HG03175 (cell line): ENCODE measurements at regions not wholly inside any gene's neighbourhood (a gene's known extent, or its start where the extent isn't known, plus 50 kb on each side); places are given as distances from the start of the nearest gene placed in this dataset.

Source experiments
- ATAC-seq: cut with Tn5 transposase; IDR thresholded peaks from one replicate; pipeline ENCODE4 v1.9.1; 2021; ENCODE audit warnings: mild to moderate bottlenecking, moderate library complexity; ENCODE audit not compliant: unreplicated experiment

GRCh38 chr2:43022896-43023295 is 203.5 kb downstream of the ZFP36L2 start:
- no peak for ATAC-seq

GRCh38 chr2:43021791-43022509 is 204.5 kb downstream of the ZFP36L2 start:
- no peak for ATAC-seq

GRCh38 chr2:43020990-43021669 is 205.3 kb downstream of the ZFP36L2 start:
- no peak for ATAC-seq

- no peak for ATAC-seq
These were observed 206.1 kb downstream of the ZFP36L2 start for GRCh38 chr2:43020296-43020695.

GRCh38 chr2:43019536-43020183 is 206.7 kb downstream of the ZFP36L2 start:
- no peak for ATAC-seq

GRCh38 chr2:43019025-43019367 is 207.4 kb downstream of the ZFP36L2 start:
- no peak for ATAC-seq

- no peak for ATAC-seq
These were observed 208.0 kb downstream of the ZFP36L2 start for GRCh38 chr2:43018179-43019024.

- ATAC-seq: no peak
These were observed 212.5 kb downstream of the ZFP36L2 start for GRCh38 chr2:43013821-43014345.

GRCh38 chr2:43012966-43013365 is 213.4 kb downstream of the ZFP36L2 start:
- no peak for ATAC-seq

- ATAC-seq: no peak
These were observed 215.3 kb downstream of the ZFP36L2 start for GRCh38 chr2:43011158-43011491.

GRCh38 chr2:43010438-43011157 is 215.8 kb downstream of the ZFP36L2 start:
- no peak for ATAC-seq

- ATAC-seq: no peak
These were observed 217.0 kb downstream of the ZFP36L2 start for GRCh38 chr2:43009448-43009847.

GRCh38 chr2:43008388-43008787 is 216.0 kb upstream of the HAAO start:
- no peak for ATAC-seq

- no peak for ATAC-seq
These were observed 215.5 kb upstream of the HAAO start for GRCh38 chr2:43007901-43008300.

- no peak for ATAC-seq
These were observed 214.6 kb upstream of the HAAO start for GRCh38 chr2:43006834-43007543.

GRCh38 chr2:43005975-43006833 is 213.8 kb upstream of the HAAO start:
- ATAC-seq: no peak

- ATAC-seq: no peak
These were observed 213.0 kb upstream of the HAAO start for GRCh38 chr2:43005245-43005974.

GRCh38 chr2:43004879-43005244 is 212.5 kb upstream of the HAAO start:
- ATAC-seq: no peak
